Loucy (cell line): ENCODE measurements at regions not wholly inside any gene's neighbourhood (a gene's known extent, or its start where the extent isn't known, plus 50 kb on each side); places are given as distances from the start of the nearest gene placed in this dataset.

Source experiments
- H2AFZ ChIP-seq: fragments of 200-600 bp; sonication (generic); 2 replicates; pipeline ENCODE4 v1.6.0; 2016; ENCODE audit warnings: antibody characterized with exemption, mild to moderate bottlenecking, low read length, moderate library complexity
- H3F3A ChIP-seq: fragments of 200-600 bp; 2 replicates; pipeline ENCODE4 v1.6.0; 2016; ENCODE audit warnings: antibody characterized with exemption, low read depth, mild to moderate bottlenecking
- H3K27me3 ChIP-seq: fragments of 200-600 bp; sonication (generic); 2 replicates; pipeline ENCODE4 v1.6.1; 2014; ENCODE audit warnings: low read length, mild to moderate bottlenecking; ENCODE audit not compliant: insufficient read depth, poor library complexity, severe bottlenecking
- H3K36me3 ChIP-seq: fragments of 200-600 bp; sonication (generic); 2 replicates; pipeline ENCODE4 v1.6.1; 2016; ENCODE audit warnings: low read length; ENCODE audit not compliant: insufficient read depth
- H3K4me1 ChIP-seq: fragments of 200-600 bp; sonication (generic); 2 replicates; pipeline ENCODE4 v1.5.1; 2014; ENCODE audit warnings: low read length, mild to moderate bottlenecking; ENCODE audit not compliant: insufficient read depth, poor library complexity, severe bottlenecking
- H3K4me2 ChIP-seq: fragments of 200-600 bp; sonication (generic); 2 replicates; pipeline ENCODE4 v1.6.0; 2014; ENCODE audit warnings: antibody characterized with exemption, low read length, low read depth, mild to moderate bottlenecking; ENCODE audit not compliant: poor library complexity, severe bottlenecking
- H3K4me3 ChIP-seq: fragments of 200-600 bp; sonication (generic); 2 replicates; pipeline ENCODE4 v1.5.1; 2014; ENCODE audit warnings: low read length, mild to moderate bottlenecking, mixed read lengths; ENCODE audit not compliant: poor library complexity, severe bottlenecking
- H3K79me2 ChIP-seq: fragments of 200-600 bp; sonication (generic); 2 replicates; pipeline ENCODE4 v1.6.1; 2014; ENCODE audit warnings: low read length; ENCODE audit not compliant: insufficient read depth
- H3K9ac ChIP-seq: fragments of 200-600 bp; sonication (generic); 2 replicates; pipeline ENCODE4 v1.6.0; 2014; ENCODE audit warnings: mild to moderate bottlenecking, low read depth, low read length, moderate library complexity; ENCODE audit not compliant: poor library complexity, severe bottlenecking
- H3K9me2 ChIP-seq: fragments of 200-600 bp; sonication (generic); replicated peaks from 2 replicates; pipeline ENCODE4 v1.6.1; 2016; ENCODE audit warnings: low read depth, low read length, mixed read lengths
- H3K9me3 ChIP-seq: fragments of 200-600 bp; sonication (generic); 2 replicates; pipeline ENCODE4 v1.6.1; 2014; ENCODE audit warnings: mild to moderate bottlenecking, antibody characterized with exemption, low read length, low read depth; ENCODE audit not compliant: insufficient read depth
- H4K20me1 ChIP-seq: fragments of 200-600 bp; sonication (generic); 2 replicates; pipeline ENCODE4 v1.6.0; 2014; ENCODE audit warnings: antibody characterized with exemption, low read length, mild to moderate bottlenecking; ENCODE audit not compliant: insufficient read depth, poor library complexity, severe bottlenecking
- EZH2phosphoT487 ChIP-seq: fragments of 200-600 bp; IDR thresholded peaks from 2 replicates; pipeline ENCODE4 v1.6.1; 2018; ENCODE audit warnings: antibody characterized with exemption, mild to moderate bottlenecking, moderate library complexity, borderline replicate concordance
- TF ChIP-seq, protein P1 (sequence below): fragments of 200-600 bp; sonication (generic); conservative IDR thresholded peaks from 2 replicates; pipeline ENCODE4 v1.5.1; 2014; ENCODE audit warnings: mild to moderate bottlenecking, antibody characterized with exemption, low read length

DNA sequence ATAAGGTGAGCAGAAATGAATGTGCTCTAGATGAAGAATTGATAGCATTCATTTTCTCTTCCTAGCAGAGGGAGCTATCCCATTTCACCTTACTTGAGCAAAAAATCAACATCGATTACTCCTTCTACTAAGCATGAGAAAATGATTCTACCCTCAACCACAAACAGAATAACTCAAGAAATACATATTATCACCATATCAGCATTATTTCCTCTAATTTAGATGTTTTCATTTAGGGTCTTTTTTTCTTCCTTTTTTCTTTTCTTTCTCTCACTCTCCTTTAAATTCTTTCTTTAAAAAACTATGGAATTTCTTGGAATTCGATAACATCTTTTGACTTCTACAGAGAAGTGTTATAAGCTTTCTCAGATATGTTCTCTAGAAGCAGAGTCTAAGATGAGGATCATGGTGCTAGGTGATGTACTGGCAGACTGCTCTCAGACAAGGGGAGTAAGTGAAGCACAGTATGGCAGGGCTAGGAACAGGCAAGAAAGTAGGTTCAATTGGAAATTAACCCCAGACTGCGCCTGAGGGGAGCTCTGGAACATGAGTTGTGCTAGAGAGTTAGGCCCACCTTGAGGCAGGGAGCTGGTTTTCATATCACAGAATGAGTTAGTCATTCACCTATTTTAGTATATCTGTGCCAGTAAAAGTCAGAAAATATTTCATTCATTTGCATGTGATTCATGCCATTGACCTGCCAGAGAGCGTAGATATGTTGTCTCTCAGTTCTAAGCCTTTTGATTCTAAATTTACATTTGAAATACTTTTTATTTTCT lies 279.2 kb upstream of the KCNH8 start:
- H3K4me2 ChIP-seq, result no peak overlapping the region
- H2AFZ ChIP-seq, result no peak overlapping the region; the same call in 1 of the 2 replicates
- H3K4me3 ChIP-seq, result no peak overlapping the region
- H4K20me1 ChIP-seq, result no peaks in the 10 kb centered on the region
- no peaks in the 10 kb centered on the region for H3K79me2 ChIP-seq
- no peaks in the 10 kb centered on the region for H3K9me3 ChIP-seq
- no peaks in the 10 kb centered on the region for H3K27me3 ChIP-seq
- H3K36me3 ChIP-seq, result no peaks in the 10 kb centered on the region
- TF ChIP-seq EZH2phosphoT487, result no peak
- TF ChIP-seq, protein P1, sequence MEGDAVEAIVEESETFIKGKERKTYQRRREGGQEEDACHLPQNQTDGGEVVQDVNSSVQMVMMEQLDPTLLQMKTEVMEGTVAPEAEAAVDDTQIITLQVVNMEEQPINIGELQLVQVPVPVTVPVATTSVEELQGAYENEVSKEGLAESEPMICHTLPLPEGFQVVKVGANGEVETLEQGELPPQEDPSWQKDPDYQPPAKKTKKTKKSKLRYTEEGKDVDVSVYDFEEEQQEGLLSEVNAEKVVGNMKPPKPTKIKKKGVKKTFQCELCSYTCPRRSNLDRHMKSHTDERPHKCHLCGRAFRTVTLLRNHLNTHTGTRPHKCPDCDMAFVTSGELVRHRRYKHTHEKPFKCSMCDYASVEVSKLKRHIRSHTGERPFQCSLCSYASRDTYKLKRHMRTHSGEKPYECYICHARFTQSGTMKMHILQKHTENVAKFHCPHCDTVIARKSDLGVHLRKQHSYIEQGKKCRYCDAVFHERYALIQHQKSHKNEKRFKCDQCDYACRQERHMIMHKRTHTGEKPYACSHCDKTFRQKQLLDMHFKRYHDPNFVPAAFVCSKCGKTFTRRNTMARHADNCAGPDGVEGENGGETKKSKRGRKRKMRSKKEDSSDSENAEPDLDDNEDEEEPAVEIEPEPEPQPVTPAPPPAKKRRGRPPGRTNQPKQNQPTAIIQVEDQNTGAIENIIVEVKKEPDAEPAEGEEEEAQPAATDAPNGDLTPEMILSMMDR, result no peak
- H3K4me1 ChIP-seq, result no peaks in the 10 kb centered on the region
- no peaks in the 10 kb centered on the region for H3K9me2 ChIP-seq
- H3F3A ChIP-seq, result no peaks in the 10 kb centered on the region
- no peak overlapping the region for H3K9ac ChIP-seq

DNA sequence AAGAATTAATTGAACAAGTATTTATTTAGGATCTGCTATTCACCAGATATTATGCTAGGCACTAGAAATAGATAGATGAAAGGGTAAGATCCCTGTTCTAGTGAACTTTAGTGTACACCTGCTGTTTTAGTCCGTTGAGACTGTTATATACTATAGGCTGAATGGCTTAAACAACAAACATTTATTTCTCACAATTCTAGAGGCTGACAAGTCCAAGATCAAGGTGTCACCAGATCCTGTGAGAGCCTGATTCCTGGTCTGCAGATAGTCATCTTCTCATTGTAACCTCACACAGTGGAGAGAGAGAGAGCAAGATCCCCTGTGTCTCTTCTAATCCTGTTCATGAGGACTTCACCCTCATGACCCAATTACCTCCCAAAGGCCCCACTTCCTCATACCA lies 281.4 kb upstream of the KCNH8 start:
- Histone ChIP-seq H3K36me3 (no peaks in the 10 kb centered on the region), H3K4me1 (no peaks in the 10 kb centered on the region), H4K20me1 (no peaks in the 10 kb centered on the region), H3K27me3 (no peaks in the 10 kb centered on the region), H3K79me2 (no peaks in the 10 kb centered on the region), H3K4me3 (no peak overlapping the region), H3K9me2 (no peaks in the 10 kb centered on the region), H3K4me2 (no peak overlapping the region), H3K9ac (no peak overlapping the region), H3F3A (no peaks in the 10 kb centered on the region), H3K9me3 (no peaks in the 10 kb centered on the region), H2AFZ (no peak overlapping the region)
- TF ChIP-seq EZH2phosphoT487, result no peak
- TF ChIP-seq, protein P1, result no peak

DNA sequence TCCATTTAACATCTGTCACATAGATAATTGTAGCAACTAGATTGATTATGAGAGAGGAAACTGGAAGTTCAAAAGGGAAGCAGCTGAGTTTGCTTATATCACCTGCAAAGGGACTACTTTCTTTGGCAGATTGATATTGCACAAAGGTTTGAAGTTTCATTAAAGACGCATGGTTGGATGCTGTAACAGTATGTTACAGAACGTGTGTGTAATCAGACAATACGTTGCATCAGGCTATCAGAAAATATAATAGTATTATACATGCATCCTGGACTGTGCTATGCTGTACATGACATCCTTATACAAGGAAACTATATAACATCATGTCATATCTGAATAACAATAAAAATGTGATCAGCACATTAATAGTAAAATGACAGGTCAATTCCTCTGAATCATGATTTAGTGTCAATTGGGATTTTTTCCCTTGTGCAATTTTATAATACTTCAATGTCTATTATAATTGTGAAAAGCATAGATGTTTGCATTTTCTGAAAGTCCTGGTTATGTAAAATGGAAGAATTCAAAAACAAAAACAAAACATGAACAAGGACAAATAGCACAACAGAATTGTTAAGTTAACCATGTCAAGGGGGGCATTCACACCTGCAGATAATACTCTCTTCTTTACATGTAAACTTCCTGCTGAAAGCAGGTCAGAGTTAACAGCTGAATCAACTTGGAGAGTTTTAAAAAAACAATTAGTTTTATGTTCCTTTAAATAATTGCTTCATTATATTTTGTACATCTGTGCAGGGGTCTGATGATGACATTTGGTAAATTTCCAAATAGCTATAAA lies 283.2 kb upstream of the KCNH8 start:
- Histone ChIP-seq H4K20me1 (no peaks in the 10 kb centered on the region), H2AFZ (no peak overlapping the region), H3K4me1 (no peaks in the 10 kb centered on the region), H3K27me3 (no peaks in the 10 kb centered on the region), H3K79me2 (no peaks in the 10 kb centered on the region), H3K9me3 (no peaks in the 10 kb centered on the region), H3F3A (no peaks in the 10 kb centered on the region), H3K4me2 (no peak overlapping the region), H3K9ac (no peak overlapping the region), H3K4me3 (no peak overlapping the region), H3K36me3 (no peaks in the 10 kb centered on the region), H3K9me2 (no peaks in the 10 kb centered on the region)
- TF ChIP-seq, protein P1, result no peak
- no peak for TF ChIP-seq EZH2phosphoT487
